Suprapubic skin (tissue), 4 donors: ENCODE measurements at regions not wholly inside any gene's neighbourhood (a gene's known extent, or its start where the extent isn't known, plus 50 kb on each side); places are given as distances from the start of the nearest gene placed in this dataset.

Experiments
- EP300 ChIP-seq: sonication (generic); formaldehyde crosslinking; IDR thresholded peaks from one replicate; pipeline ENCODE4 v1.6.1; 2017; ENCODE audit warnings: antibody characterized with exemption
- POLR2A ChIP-seq, 2 donors: fragments of 450-650 bp; IDR thresholded peaks; one replicate each; pipeline ENCODE4 v1.6.1; 2017; ENCODE audit warnings: antibody characterized with exemption in 2 of 2, mild to moderate bottlenecking in 2 of 2, moderate library complexity in 2 of 2
- POLR2AphosphoS5 ChIP-seq, 3 donors: sonication (generic); formaldehyde crosslinking; IDR thresholded peaks; one replicate each; pipeline ENCODE4 v1.6.1; 2017; ENCODE audit warnings: antibody characterized with exemption in 3 of 3
- TF ChIP-seq, protein P1 (sequence below), 2 donors: fragments of 200-600 bp in 1 of 2; fragments of 450-650 bp in 1 of 2; sonication (generic) in 1 of 2; IDR thresholded peaks; one replicate each; pipeline ENCODE4 v1.5.1; 2016 to 2019; ENCODE audit warnings: antibody characterized with exemption in 2 of 2, mild to moderate bottlenecking in 1 of 2, moderate library complexity in 1 of 2

DNA sequence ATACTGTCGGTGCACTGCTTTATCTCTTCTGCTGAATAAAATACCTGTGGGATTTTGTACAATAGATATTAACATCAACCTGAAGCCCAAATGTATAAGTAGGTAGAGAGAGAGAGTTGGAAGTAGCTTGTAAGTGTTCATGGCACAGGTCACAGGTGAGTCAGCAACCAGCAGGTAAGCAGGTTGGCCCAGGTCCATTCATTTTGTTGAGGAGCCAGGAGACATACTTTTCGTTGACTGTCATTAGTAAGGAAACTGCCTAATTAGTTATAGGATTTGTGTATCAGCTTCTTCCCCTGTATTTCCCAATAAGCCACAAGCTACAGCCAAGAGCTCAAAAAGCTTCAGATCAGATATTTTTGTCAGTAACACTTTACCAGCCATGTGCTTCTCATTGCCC, 650.8 kb downstream of the IRX1 start:
- TF ChIP-seq, protein P1, sequence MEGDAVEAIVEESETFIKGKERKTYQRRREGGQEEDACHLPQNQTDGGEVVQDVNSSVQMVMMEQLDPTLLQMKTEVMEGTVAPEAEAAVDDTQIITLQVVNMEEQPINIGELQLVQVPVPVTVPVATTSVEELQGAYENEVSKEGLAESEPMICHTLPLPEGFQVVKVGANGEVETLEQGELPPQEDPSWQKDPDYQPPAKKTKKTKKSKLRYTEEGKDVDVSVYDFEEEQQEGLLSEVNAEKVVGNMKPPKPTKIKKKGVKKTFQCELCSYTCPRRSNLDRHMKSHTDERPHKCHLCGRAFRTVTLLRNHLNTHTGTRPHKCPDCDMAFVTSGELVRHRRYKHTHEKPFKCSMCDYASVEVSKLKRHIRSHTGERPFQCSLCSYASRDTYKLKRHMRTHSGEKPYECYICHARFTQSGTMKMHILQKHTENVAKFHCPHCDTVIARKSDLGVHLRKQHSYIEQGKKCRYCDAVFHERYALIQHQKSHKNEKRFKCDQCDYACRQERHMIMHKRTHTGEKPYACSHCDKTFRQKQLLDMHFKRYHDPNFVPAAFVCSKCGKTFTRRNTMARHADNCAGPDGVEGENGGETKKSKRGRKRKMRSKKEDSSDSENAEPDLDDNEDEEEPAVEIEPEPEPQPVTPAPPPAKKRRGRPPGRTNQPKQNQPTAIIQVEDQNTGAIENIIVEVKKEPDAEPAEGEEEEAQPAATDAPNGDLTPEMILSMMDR (IDR thresholded peaks at IDR 0.05), result no peak
- TF ChIP-seq POLR2A (IDR thresholded peaks at IDR 0.05), result no peak
- no peak for TF ChIP-seq EP300
- TF ChIP-seq POLR2AphosphoS5 (IDR thresholded peaks at IDR 0.05), result no peak
